ENCODE measurements at regions not wholly inside any gene's neighbourhood (a gene's known extent, or its start where the extent isn't known, plus 50 kb on each side); places are given as distances from the start of the nearest gene placed in this dataset.

- Histone ChIP-seq H3K4me1 (no peaks in the 10 kb centered on the region), H3K9me3 (no peaks in the 10 kb centered on the region), H3K27ac (no peak overlapping the region), H3K4me3 (no peak overlapping the region), H3K27me3 (no peaks in the 10 kb centered on the region), H3K36me3 (no peaks in the 10 kb centered on the region)
- intact Hi-C loops (cut with DNase I; ENCODE audit: low total_unique reads) = no loop called here
- DNase-seq = no peak
- no peak for TF ChIP-seq CTCF (IDR thresholded peaks at IDR 0.05)
Observed at GRCh38 chr6:90896075-90896547, 309.2 kb upstream of the MAP3K7 start.

- Histone ChIP-seq H3K4me1 (no peaks in the 10 kb centered on the region), H3K27ac (no peak overlapping the region), H3K36me3 (no peaks in the 10 kb centered on the region), H3K4me3 (no peak overlapping the region), H3K9me3 (no peaks in the 10 kb centered on the region), H3K27me3 (no peaks in the 10 kb centered on the region)
- intact Hi-C loops (cut with DNase I; ENCODE audit: low total_unique reads) = no loop called here
- no peak for DNase-seq
- no peak for TF ChIP-seq CTCF (IDR thresholded peaks at IDR 0.05)
Observed at GRCh38 chr6:90895299-90896074, 308.6 kb upstream of the MAP3K7 start.

- no peaks in the 10 kb centered on the region for H3K36me3 ChIP-seq
- no peak for DNase-seq
- H3K27me3 ChIP-seq = no peaks in the 10 kb centered on the region
- H3K9me3 ChIP-seq = no peaks in the 10 kb centered on the region
- H3K27ac ChIP-seq = no peak overlapping the region
- H3K4me3 ChIP-seq = no peak overlapping the region
- intact Hi-C loops (cut with DNase I; ENCODE audit: low total_unique reads) = no loop called here
- H3K4me1 ChIP-seq = no peaks in the 10 kb centered on the region
- TF ChIP-seq CTCF (IDR thresholded peaks at IDR 0.05) = no peak
Observed at GRCh38 chr6:90894285-90895130, 307.6 kb upstream of the MAP3K7 start.

GRCh38 chr6:90893400-90893799, 306.5 kb upstream of the MAP3K7 start:
- Histone ChIP-seq H3K27ac (no peak overlapping the region), H3K4me3 (no peak overlapping the region), H3K4me1 (no peaks in the 10 kb centered on the region), H3K9me3 (no peaks in the 10 kb centered on the region), H3K27me3 (no peaks in the 10 kb centered on the region), H3K36me3 (no peaks in the 10 kb centered on the region)
- intact Hi-C loops (cut with DNase I; ENCODE audit: low total_unique reads) = no loop called here
- no peak for DNase-seq
- TF ChIP-seq CTCF (IDR thresholded peaks at IDR 0.05) = no peak

GRCh38 chr6:90892271-90892670, 305.4 kb upstream of the MAP3K7 start:
- no peak overlapping the region for H3K27ac ChIP-seq
- DNase-seq = no peak
- TF ChIP-seq CTCF (IDR thresholded peaks at IDR 0.05) = no peak

More at GRCh38 chr6:90892271-90892670, 305.4 kb upstream of the MAP3K7 start:
- Histone ChIP-seq H3K36me3 (no peaks in the 10 kb centered on the region), H3K4me1 (no peaks in the 10 kb centered on the region), H3K27me3 (no peaks in the 10 kb centered on the region), H3K4me3 (no peak overlapping the region), H3K9me3 (no peaks in the 10 kb centered on the region)
- intact Hi-C loops (cut with DNase I; ENCODE audit: low total_unique reads) = no loop called here
